CD14-positive monocyte (primary cell): ENCODE measurements at regions not wholly inside any gene's neighbourhood (a gene's known extent, or its start where the extent isn't known, plus 50 kb on each side); places are given as distances from the start of the nearest gene placed in this dataset.
"Not testable (repeated sequence)": the region's sequence is repeated elsewhere in the genome, so short reads cannot be mapped to it uniquely, and the experiment has no call there.

Experiments
- DNase-seq, 3 donors: peaks; one replicate each; pipeline ENCODE4 v3.0.0-alpha.2; 2011 to 2022
- H2AFZ ChIP-seq: 2 replicates; pipeline ENCODE4 v1.6.0; 2012; ENCODE audit warnings: mild to moderate bottlenecking, low read depth, low read length, inconsistent platforms; ENCODE audit not compliant: insufficient read depth, poor library complexity, severe bottlenecking
- H3K27ac ChIP-seq, 2 donors: 1 replicate in 1 of 2; 2 replicates in 1 of 2; pipeline ENCODE4 v1.5.1; 2012 to 2013; ENCODE audit warnings: low read length in 2 of 2, control low read depth in 1 of 2, inconsistent platforms in 1 of 2, low read depth in 1 of 2, mild to moderate bottlenecking in 1 of 2
- H3K27me3 ChIP-seq, 2 donors: one replicate each; pipeline versions ENCODE4 v1.6.0 to v1.6.1; 2011 to 2013; ENCODE audit warnings: low read length in 2 of 2; ENCODE audit not compliant: control insufficient read depth in 2 of 2, insufficient read depth in 2 of 2
- H3K36me3 ChIP-seq, 2 donors: replicated peaks in 1 of 2; 1 replicate in 1 of 2; 2 replicates in 1 of 2; pipeline versions ENCODE4 v1.5.1 to v1.6.1; 2012 to 2013; ENCODE audit warnings: low read length in 2 of 2, control low read depth in 1 of 2, inconsistent platforms in 1 of 2, mild to moderate bottlenecking in 1 of 2; ENCODE audit not compliant: insufficient read depth in 2 of 2, control insufficient read depth in 1 of 2
- H3K4me1 ChIP-seq, 2 donors: 1 replicate in 1 of 2; 2 replicates in 1 of 2; pipeline versions ENCODE4 v1.5.1 to v1.6.1; 2012 to 2013; ENCODE audit warnings: low read length in 2 of 2, control low read depth in 1 of 2, inconsistent platforms in 1 of 2, mild to moderate bottlenecking in 1 of 2, moderate library complexity in 1 of 2; ENCODE audit not compliant: insufficient read depth in 2 of 2, control insufficient read depth in 1 of 2
- H3K4me2 ChIP-seq: replicated peaks from 2 replicates; pipeline ENCODE3; 2012; ENCODE audit warnings: low read length, moderate library complexity, mild to moderate bottlenecking; ENCODE audit not compliant: poor library complexity, severe bottlenecking; ENCODE audit errors: extremely low read depth
- H3K4me3 ChIP-seq, 3 experiments: fragments of 200-600 bp in 1 of 3; sonication (generic) in 1 of 3; replicated peaks in 1 of 3; 1 replicate in 2 of 3; 2 replicates in 1 of 3; pipeline ENCODE4 v1.5.1; 2011 to 2013; ENCODE audit warnings: low read length in 3 of 3, mild to moderate bottlenecking in 3 of 3, control low read depth in 2 of 3, low read depth in 2 of 3, inconsistent platforms in 1 of 3, moderate library complexity in 1 of 3
- H3K79me2 ChIP-seq: 2 replicates; pipeline ENCODE4 v1.6.0; 2012; ENCODE audit warnings: mild to moderate bottlenecking, control low read depth, inconsistent platforms, low read length, moderate library complexity; ENCODE audit not compliant: insufficient read depth
- H3K9ac ChIP-seq: 2 replicates; pipeline ENCODE4 v1.6.0; 2017; ENCODE audit warnings: low read length, mild to moderate bottlenecking; ENCODE audit not compliant: insufficient read depth, poor library complexity, severe bottlenecking
- H3K9me3 ChIP-seq, 2 donors: replicated peaks in 1 of 2; 1 replicate in 1 of 2; 2 replicates in 1 of 2; pipeline versions ENCODE4 v1.5.1 to v1.6.1; 2012 to 2013; ENCODE audit warnings: low read length in 2 of 2, control low read depth in 1 of 2; ENCODE audit not compliant: control insufficient read depth in 1 of 2, insufficient read depth in 1 of 2
- H4K20me1 ChIP-seq: 2 replicates; pipeline ENCODE4 v1.6.0; 2012; ENCODE audit warnings: mild to moderate bottlenecking, low read length, control low read depth, moderate library complexity; ENCODE audit not compliant: insufficient read depth
- H3K27ac Mint-ChIP-seq, 7 donors: one replicate each; pipeline ENCODE4 v1.8.0; 2020; ENCODE audit warnings: mild to moderate bottlenecking in 7 of 7, mixed read lengths in 7 of 7, moderate library complexity in 6 of 7, inconsistent platforms in 2 of 7
- H3K27me3 Mint-ChIP-seq, 3 donors: one replicate each; pipeline ENCODE4 v1.8.0; 2021 to 2022; ENCODE audit warnings: low read depth in 3 of 3, mild to moderate bottlenecking in 3 of 3, mixed read lengths in 3 of 3, moderate library complexity in 3 of 3, inconsistent platforms in 1 of 3
- H3K36me3 Mint-ChIP-seq, 2 donors: one replicate each; pipeline ENCODE4 v1.8.0; 2020; ENCODE audit warnings: mixed read lengths in 2 of 2, inconsistent platforms in 1 of 2, mild to moderate bottlenecking in 1 of 2
- H3K4me1 Mint-ChIP-seq: one replicate; pipeline ENCODE4 v1.8.0; 2020; ENCODE audit warnings: mild to moderate bottlenecking, mixed read lengths
- H3K4me3 Mint-ChIP-seq, 2 donors: one replicate each; pipeline ENCODE4 v1.8.0; 2020; ENCODE audit warnings: mild to moderate bottlenecking in 2 of 2, mixed read lengths in 2 of 2, moderate library complexity in 1 of 2
- H3K9me3 Mint-ChIP-seq, 7 donors: one replicate each; pipeline ENCODE4 v1.8.0; 2020 to 2022; ENCODE audit warnings: mixed read lengths in 7 of 7, mild to moderate bottlenecking in 6 of 7, moderate library complexity in 6 of 7, inconsistent platforms in 2 of 7
- CTCF ChIP-seq: fragments of 200-600 bp; IDR thresholded peaks from one replicate; pipeline ENCODE4 v1.8.0; 2022; ENCODE audit warnings: antibody characterized with exemption, mild to moderate bottlenecking
- WGBS: methylation state at CpG from one replicate; pipeline ENCODE4 v1.1.5; 2013; ENCODE audit warnings: missing lambda C conversion rate; ENCODE audit not compliant: insufficient coverage; 5-methylcytosine and 5-hydroxymethylcytosine counted together
- intact Hi-C, 2 donors: fragments of 100-400 bp; cut with micrococcal nuclease; formaldehyde crosslinking; loops; one replicate each; pipeline versions ENCODE4 v1.15.0 to v1.15.1; 2023

- H3K4me3 ChIP-seq, H3K79me2 ChIP-seq, H3K27ac ChIP-seq, H3K9me3 Mint-ChIP-seq, H3K9ac ChIP-seq, intact Hi-C loops, H3K9me3 ChIP-seq, H2AFZ ChIP-seq, H3K4me1 ChIP-seq, H3K4me2 ChIP-seq, H4K20me1 ChIP-seq, H3K36me3 ChIP-seq, H3K27me3 Mint-ChIP-seq, H3K27me3 ChIP-seq, H3K27ac Mint-ChIP-seq, H3K36me3 Mint-ChIP-seq, DNase-seq, H3K4me3 Mint-ChIP-seq: not testable (repeated sequence)
- peaks cover 11% of the 10 kb centered on the region for H3K4me1 Mint-ChIP-seq
- no CpG with 5 or more reads among the region's 4 CpGs for WGBS
These were observed 123.9 kb downstream of the MREG start for GRCh38 chr2:215889240-215889969.

GRCh38 chr2:215888680-215889079 lies 124.7 kb downstream of the MREG start:
- H3K9me3 Mint-ChIP-seq = peaks cover 0 to 4% (median 0%) of the 10 kb centered on the region in 7 donors
- H3K36me3 Mint-ChIP-seq = no peaks in the 10 kb centered on the region
- H3K27ac Mint-ChIP-seq = no peak overlapping the region
- no peak for DNase-seq
- WGBS = no CpG with 5 or more reads among the region's 2 CpGs
- intact Hi-C loops = no loop called here
- Histone ChIP-seq H3K9ac (no peak overlapping the region), H3K36me3 (no peaks in the 10 kb centered on the region), H3K4me3 (no peak overlapping the region), H3K4me2 (no peak overlapping the region), H3K4me1 (peaks cover 0 to 7% of the 10 kb centered on the region in 2 donors), H3K9me3 (no peaks in the 10 kb centered on the region), H4K20me1 (no peaks in the 10 kb centered on the region), H3K27ac (no peak overlapping the region), H2AFZ (no peak overlapping the region), H3K27me3 (no peaks in the 10 kb centered on the region), H3K79me2 (no peaks in the 10 kb centered on the region)
- H3K4me3 Mint-ChIP-seq = no peak overlapping the region
- peaks cover 2 to 7% (median 3%) of the 10 kb centered on the region in 3 donors for H3K27me3 Mint-ChIP-seq
- no peak for TF ChIP-seq CTCF
- H3K4me1 Mint-ChIP-seq = peaks cover 11% of the 10 kb centered on the region
